ENCODE measurements at regions not wholly inside any gene's neighbourhood (a gene's known extent, or its start where the extent isn't known, plus 50 kb on each side); places are given as distances from the start of the nearest gene placed in this dataset.

- in situ Hi-C loops (cut with MboI) (no loop called here), intact Hi-C loops (cut with micrococcal nuclease) (no loop called here)
- no peak overlapping the region for H3K4me2 ChIP-seq (ENCODE audit: insufficient read depth, low read length)
- FAIRE-seq, result no peak
- ChIA-PET POLR2A (interaction anchor here (0.9 kb wide), 1 partner anchor 11 kb away, joined by 3 read pairs; no protein-coding TSS in a partner anchor), CTCF (ENCODE audit: low intra/inter-chr PET ratio) (no interaction called here)
- no peaks in the 10 kb centered on the region for H3K27me3 ChIP-seq (ENCODE audit: control insufficient read depth in 2 of 2, insufficient read depth in 2 of 2, low read length in 2 of 2)
- no peak for ATAC-seq
- no peak for DNase-seq (ENCODE audit: extremely low read depth in 1 of 4, low spot score in 3 of 4)
- no peak overlapping the region for H3K9ac ChIP-seq (ENCODE audit: insufficient read depth in 1 of 2, low read depth in 2 of 2, low read length in 2 of 2)
- no peak overlapping the region for H3K4me3 ChIP-seq
- H3K9me3 ChIP-seq (replicated peaks; ENCODE audit: control insufficient read depth, insufficient read depth, low read depth, low read length), result no peaks in the 10 kb centered on the region
- H3K79me2 ChIP-seq (ENCODE audit: control insufficient read depth, insufficient read depth, low read length), result no peaks in the 10 kb centered on the region
- H3K4me1 ChIP-seq (replicated peaks in 1 of 2; ENCODE audit: control insufficient read depth in 2 of 2, insufficient read depth in 2 of 2, low read length in 2 of 2), result no peaks in the 10 kb centered on the region
- no peak overlapping the region for H3K27ac ChIP-seq (ENCODE audit: extremely low read depth, low read depth, low read length)
- H3K9me1 ChIP-seq (ENCODE audit: control insufficient read depth, insufficient read depth, low read length), result no peaks in the 10 kb centered on the region
- BruUV-seq (replicated peaks), result no TSS peak
- H2AFZ ChIP-seq (ENCODE audit: low read depth, low read length), result no peak overlapping the region
- TF ChIP-seq UBTF (IDR thresholded peaks at IDR 0.05; ENCODE audit: borderline replicate concordance in 1 of 2, low read depth in 2 of 2, low read length in 2 of 2), result no peak
- TF ChIP-seq ELK1 (CRISPR knock-in tag; IDR thresholded peaks at IDR 0.05), result no peak
- no peak for TF ChIP-seq ZNF146 (CRISPR knock-in tag; IDR thresholded peaks at IDR 0.05; ENCODE audit: unreplicated experiment)
- no peak for TF ChIP-seq NFRKB (IDR thresholded peaks at IDR 0.05; ENCODE audit: low read depth)
- no peaks in the 10 kb centered on the region for H3K36me3 ChIP-seq (ENCODE audit: control insufficient read depth, insufficient read depth, low read length)
- H4K20me1 ChIP-seq (replicated peaks; ENCODE audit: control insufficient read depth, insufficient read depth, low read length), result no peaks in the 10 kb centered on the region
Measured at GRCh38 chr11:131223198-131223991, 147.0 kb upstream of the NTM start.

All from K562 (cell line).